Liver (tissue), 8 donors: ENCODE measurements at regions not wholly inside any gene's neighbourhood (a gene's known extent, or its start where the extent isn't known, plus 50 kb on each side); places are given as distances from the start of the nearest gene placed in this dataset.

Source experiments
- DNase-seq: peaks from one replicate; pipeline ENCODE4 v3.0.0-alpha.2; 2017; ENCODE audit warnings: low spot score
- H3K27ac ChIP-seq, 2 donors: one replicate each; pipeline ENCODE4 v1.7.0; 2013; ENCODE audit warnings: inconsistent platforms in 2 of 2, low read length in 2 of 2, control low read depth in 1 of 2, low read depth in 1 of 2, mild to moderate bottlenecking in 1 of 2
- H3K27me3 ChIP-seq, 4 donors: one replicate each; pipeline versions ENCODE4 v1.6.1 to v1.7.0; 2013; ENCODE audit warnings: low read length in 3 of 4, inconsistent platforms in 1 of 4, mild to moderate bottlenecking in 1 of 4, moderate library complexity in 1 of 4; ENCODE audit not compliant: control insufficient read depth in 4 of 4, insufficient read depth in 4 of 4
- H3K36me3 ChIP-seq, 4 donors: one replicate each; pipeline versions ENCODE4 v1.6.1 to v1.7.0; 2013; ENCODE audit warnings: low read length in 3 of 4, mild to moderate bottlenecking in 3 of 4, low read depth in 1 of 4, moderate library complexity in 1 of 4; ENCODE audit not compliant: control insufficient read depth in 4 of 4, insufficient read depth in 3 of 4
- H3K4me1 ChIP-seq, 4 donors: one replicate each; pipeline versions ENCODE4 v1.6.1 to v1.7.0; 2013; ENCODE audit warnings: low read length in 3 of 4, mild to moderate bottlenecking in 3 of 4, moderate library complexity in 1 of 4; ENCODE audit not compliant: control insufficient read depth in 4 of 4, insufficient read depth in 4 of 4
- H3K4me3 ChIP-seq, 3 donors: one replicate each; pipeline versions ENCODE4 v1.6.1 to v1.7.0; 2013; ENCODE audit warnings: low read length in 3 of 3, control low read depth in 1 of 3, low read depth in 1 of 3, mild to moderate bottlenecking in 1 of 3
- H3K9ac ChIP-seq, 2 donors: one replicate each; pipeline ENCODE4 v1.7.0; 2013; ENCODE audit warnings: low read length in 2 of 2, mild to moderate bottlenecking in 2 of 2, moderate library complexity in 2 of 2, control low read depth in 1 of 2, low read depth in 1 of 2
- H3K9me3 ChIP-seq, 4 donors: one replicate each; pipeline versions ENCODE4 v1.6.1 to v1.7.0; 2013; ENCODE audit warnings: low read length in 3 of 4; ENCODE audit not compliant: control insufficient read depth in 4 of 4
- EGR1 ChIP-seq, 2 donors: IDR thresholded peaks; 2 replicates each; pipeline ENCODE4 v1.6.1; 2016 to 2018; ENCODE audit warnings: antibody characterized with exemption in 2 of 2, low read depth in 2 of 2
- FOXA1 ChIP-seq: IDR thresholded peaks from 2 replicates; pipeline ENCODE4 v1.6.1; 2016; ENCODE audit warnings: antibody characterized with exemption
- FOXA2 ChIP-seq: IDR thresholded peaks from 2 replicates; pipeline ENCODE4 v1.6.1; 2016; ENCODE audit warnings: antibody characterized with exemption
- GABPA ChIP-seq, 2 donors: IDR thresholded peaks in 1 of 2; conservative IDR thresholded peaks in 1 of 2; 2 replicates each; pipeline ENCODE4 v1.6.1; 2016; ENCODE audit warnings: antibody characterized with exemption in 2 of 2, mild to moderate bottlenecking in 1 of 2, moderate library complexity in 1 of 2
- HNF4A ChIP-seq, 2 donors: conservative IDR thresholded peaks; 2 replicates each; pipeline ENCODE4 v1.6.1; 2016; ENCODE audit warnings: antibody characterized with exemption in 2 of 2, mild to moderate bottlenecking in 2 of 2
- HNF4G ChIP-seq: IDR thresholded peaks from 2 replicates; pipeline ENCODE4 v1.6.1; 2016; ENCODE audit warnings: antibody characterized with exemption
- JUND ChIP-seq, 2 donors: IDR thresholded peaks; 2 replicates each; pipeline ENCODE4 v1.6.1; 2016; ENCODE audit warnings: antibody characterized with exemption in 2 of 2
- NR2F2 ChIP-seq: IDR thresholded peaks from 2 replicates; pipeline ENCODE4 v1.6.1; 2016; ENCODE audit warnings: antibody characterized with exemption
- RAD21 ChIP-seq, 2 donors: IDR thresholded peaks; 2 replicates each; pipeline ENCODE4 v1.6.1; 2016; ENCODE audit warnings: antibody characterized with exemption in 2 of 2, mild to moderate bottlenecking in 2 of 2
- RXRA ChIP-seq, 2 donors: IDR thresholded peaks; 2 replicates each; pipeline ENCODE4 v1.6.1; 2017 to 2018; ENCODE audit warnings: antibody characterized with exemption in 2 of 2, mild to moderate bottlenecking in 1 of 2
- SP1 ChIP-seq: IDR thresholded peaks from 2 replicates; pipeline ENCODE4 v1.6.1; 2018; ENCODE audit warnings: antibody characterized with exemption, mild to moderate bottlenecking
- TAF1 ChIP-seq: conservative IDR thresholded peaks from 2 replicates; pipeline ENCODE4 v1.6.1; 2016; ENCODE audit warnings: antibody characterized with exemption, mild to moderate bottlenecking
- YY1 ChIP-seq: IDR thresholded peaks from 2 replicates; pipeline ENCODE4 v1.6.1; 2016; ENCODE audit warnings: antibody characterized with exemption, mild to moderate bottlenecking
- WGBS: extraction: QIAGEN DNeasy Blood & Tissue Kit; methylation state at CpG from one replicate; pipeline ENCODE4 v1.1.7; 2013; 5-methylcytosine and 5-hydroxymethylcytosine counted together
- TF ChIP-seq, protein P1 (sequence below): IDR thresholded peaks from 2 replicates; pipeline ENCODE4 v1.6.1; 2016; ENCODE audit warnings: antibody characterized with exemption
- TF ChIP-seq, protein P2 (sequence below): IDR thresholded peaks from 2 replicates; pipeline ENCODE4 v1.6.1; 2016; ENCODE audit warnings: antibody characterized with exemption
- TF ChIP-seq, protein P3 (sequence below): IDR thresholded peaks from 2 replicates; pipeline ENCODE4 v1.6.1; 2016; ENCODE audit warnings: antibody characterized with exemption
- TF ChIP-seq, protein P4 (sequence below): IDR thresholded peaks from 2 replicates; pipeline ENCODE4 v1.6.1; 2016; ENCODE audit warnings: antibody characterized with exemption, mild to moderate bottlenecking
- TF ChIP-seq, protein P5 (sequence below): fragments of 150-350 bp; IDR thresholded peaks from 2 replicates; pipeline ENCODE4 v1.5.1; 2017; ENCODE audit warnings: improper control_type of control experiment, low read depth, low read length; ENCODE audit not compliant: missing input control
- donor health status: healthy.
- donor health status: healthy.
- donor health status: healthy.
- donor health status: healthy.
- donor health status: healthy.

DNA sequence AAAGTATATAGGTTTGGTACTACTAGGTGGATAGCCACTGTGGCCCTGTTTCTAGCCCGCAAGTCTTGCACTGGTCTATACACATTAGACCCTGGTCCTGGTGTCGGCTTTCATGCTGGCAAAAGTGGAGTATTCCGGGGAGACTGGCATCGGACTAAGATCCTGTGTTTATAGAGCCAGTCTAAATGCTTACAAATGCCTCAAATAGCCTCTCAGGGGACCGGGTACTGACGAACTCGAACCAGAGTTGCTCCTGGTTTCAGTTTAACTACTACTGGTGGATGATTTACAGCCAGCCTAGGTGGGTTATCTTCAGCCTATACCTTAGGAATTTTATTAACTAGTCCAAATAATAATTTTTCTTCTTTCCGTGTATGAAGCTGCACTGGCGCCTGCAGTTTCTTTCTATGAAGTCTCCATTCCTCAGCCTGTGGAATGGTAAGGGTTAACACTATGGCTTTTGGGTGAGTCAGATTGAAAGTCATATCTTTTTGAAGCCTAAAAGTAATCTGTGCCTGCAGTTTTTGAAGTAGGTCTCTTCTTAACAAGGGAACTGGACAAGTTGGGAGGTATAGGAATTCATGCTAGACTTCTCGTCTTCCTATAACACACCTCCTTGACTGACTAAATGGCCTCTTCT lies 51.3 kb downstream of the OR10H4 start:
- Histone ChIP-seq H3K4me1 (peaks cover 3 to 27% (median 18%) of the 10 kb centered on the region in 4 donors), H3K27ac (no peak overlapping the region), H3K9ac (no peak overlapping the region), H3K36me3 (no peaks in the 10 kb centered on the region), H3K9me3 (no peaks in the 10 kb centered on the region), H3K4me3 (no peak overlapping the region), H3K27me3 (no peaks in the 10 kb centered on the region)
- no peak for DNase-seq
- no peak for TF ChIP-seq YY1
- 75% methylated on average over 10 of the region's 10 CpGs for WGBS

DNA sequence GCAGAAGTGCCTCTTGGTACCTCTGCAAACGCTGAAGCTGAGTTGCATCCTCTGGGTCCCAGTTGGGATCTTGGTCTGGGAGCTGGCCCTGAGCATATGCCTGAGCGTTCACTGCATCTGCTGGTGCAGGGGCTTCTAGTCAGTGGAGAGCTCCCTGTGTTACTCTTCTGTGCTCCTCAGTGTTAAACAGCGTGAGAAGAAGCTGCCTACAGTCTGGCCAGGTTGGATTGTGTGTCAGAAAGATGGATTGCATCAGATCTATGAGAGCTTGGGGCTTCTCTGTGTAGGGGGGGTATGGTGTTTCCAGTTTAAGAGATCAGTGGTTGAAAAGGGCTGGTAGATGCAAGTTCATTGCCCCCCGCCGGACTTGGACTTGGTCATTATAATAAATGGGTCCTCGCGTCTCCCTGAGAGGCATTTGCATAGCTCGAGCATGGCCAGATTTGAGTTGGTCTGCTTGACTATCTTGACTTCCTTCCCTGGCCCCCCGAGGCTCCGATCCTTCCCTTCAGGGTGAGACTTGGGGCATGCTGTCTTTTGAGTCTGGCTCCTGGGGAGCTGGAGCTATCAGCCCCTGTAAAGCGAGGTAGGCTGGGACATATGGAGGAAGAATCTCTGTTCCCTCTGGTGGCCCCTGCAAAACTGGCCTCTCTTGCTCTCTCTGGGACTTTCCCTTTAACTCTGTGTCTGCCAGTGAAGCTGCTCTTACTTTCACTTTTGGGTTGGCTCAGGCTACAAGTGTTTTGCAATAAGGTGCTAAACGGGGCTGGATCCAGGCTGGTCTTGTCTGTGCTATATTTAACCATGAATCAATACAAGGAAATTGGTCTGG lies 52.9 kb downstream of the OR10H4 start:
- Histone ChIP-seq H3K9me3 (no peaks in the 10 kb centered on the region), H3K27me3 (no peaks in the 10 kb centered on the region), H3K4me1 (peaks cover 3 to 27% (median 18%) of the 10 kb centered on the region in 4 donors), H3K9ac (peak overlapping the region; percentile 14 to 63), H3K36me3 (no peaks in the 10 kb centered on the region), H3K27ac (peak overlapping the region; percentile 23 to 47), H3K4me3 (peak overlapping the region in 2 of 3 donors; percentile 13 to 38)
- TF ChIP-seq GABPA (IDR thresholded peaks at IDR 0.05 in 1 of 2, conservative IDR thresholded peaks at IDR 0.05 in 1 of 2), result no peak
- peak; percentile 74 to 76 for TF ChIP-seq RXRA (IDR thresholded peaks at IDR 0.05)
- TF ChIP-seq SP1, result peak; percentile 78
- TF ChIP-seq, protein P1, sequence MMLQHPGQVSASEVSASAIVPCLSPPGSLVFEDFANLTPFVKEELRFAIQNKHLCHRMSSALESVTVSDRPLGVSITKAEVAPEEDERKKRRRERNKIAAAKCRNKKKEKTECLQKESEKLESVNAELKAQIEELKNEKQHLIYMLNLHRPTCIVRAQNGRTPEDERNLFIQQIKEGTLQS, result no peak
- TF ChIP-seq EGR1 (IDR thresholded peaks at IDR 0.05; ENCODE audit: low read depth in 2 of 2), result no peak
- peak; percentile 20 for TF ChIP-seq HNF4G
- TF ChIP-seq, protein P2, sequence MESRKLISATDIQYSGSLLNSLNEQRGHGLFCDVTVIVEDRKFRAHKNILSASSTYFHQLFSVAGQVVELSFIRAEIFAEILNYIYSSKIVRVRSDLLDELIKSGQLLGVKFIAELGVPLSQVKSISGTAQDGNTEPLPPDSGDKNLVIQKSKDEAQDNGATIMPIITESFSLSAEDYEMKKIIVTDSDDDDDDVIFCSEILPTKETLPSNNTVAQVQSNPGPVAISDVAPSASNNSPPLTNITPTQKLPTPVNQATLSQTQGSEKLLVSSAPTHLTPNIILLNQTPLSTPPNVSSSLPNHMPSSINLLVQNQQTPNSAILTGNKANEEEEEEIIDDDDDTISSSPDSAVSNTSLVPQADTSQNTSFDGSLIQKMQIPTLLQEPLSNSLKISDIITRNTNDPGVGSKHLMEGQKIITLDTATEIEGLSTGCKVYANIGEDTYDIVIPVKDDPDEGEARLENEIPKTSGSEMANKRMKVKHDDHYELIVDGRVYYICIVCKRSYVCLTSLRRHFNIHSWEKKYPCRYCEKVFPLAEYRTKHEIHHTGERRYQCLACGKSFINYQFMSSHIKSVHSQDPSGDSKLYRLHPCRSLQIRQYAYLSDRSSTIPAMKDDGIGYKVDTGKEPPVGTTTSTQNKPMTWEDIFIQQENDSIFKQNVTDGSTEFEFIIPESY, result no peak
- TF ChIP-seq, protein P3, sequence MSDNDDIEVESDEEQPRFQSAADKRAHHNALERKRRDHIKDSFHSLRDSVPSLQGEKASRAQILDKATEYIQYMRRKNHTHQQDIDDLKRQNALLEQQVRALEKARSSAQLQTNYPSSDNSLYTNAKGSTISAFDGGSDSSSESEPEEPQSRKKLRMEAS, result peak; percentile 36
- TF ChIP-seq YY1, result peak; percentile 18
- no peak for TF ChIP-seq JUND (IDR thresholded peaks at IDR 0.05)
- TF ChIP-seq, protein P4, sequence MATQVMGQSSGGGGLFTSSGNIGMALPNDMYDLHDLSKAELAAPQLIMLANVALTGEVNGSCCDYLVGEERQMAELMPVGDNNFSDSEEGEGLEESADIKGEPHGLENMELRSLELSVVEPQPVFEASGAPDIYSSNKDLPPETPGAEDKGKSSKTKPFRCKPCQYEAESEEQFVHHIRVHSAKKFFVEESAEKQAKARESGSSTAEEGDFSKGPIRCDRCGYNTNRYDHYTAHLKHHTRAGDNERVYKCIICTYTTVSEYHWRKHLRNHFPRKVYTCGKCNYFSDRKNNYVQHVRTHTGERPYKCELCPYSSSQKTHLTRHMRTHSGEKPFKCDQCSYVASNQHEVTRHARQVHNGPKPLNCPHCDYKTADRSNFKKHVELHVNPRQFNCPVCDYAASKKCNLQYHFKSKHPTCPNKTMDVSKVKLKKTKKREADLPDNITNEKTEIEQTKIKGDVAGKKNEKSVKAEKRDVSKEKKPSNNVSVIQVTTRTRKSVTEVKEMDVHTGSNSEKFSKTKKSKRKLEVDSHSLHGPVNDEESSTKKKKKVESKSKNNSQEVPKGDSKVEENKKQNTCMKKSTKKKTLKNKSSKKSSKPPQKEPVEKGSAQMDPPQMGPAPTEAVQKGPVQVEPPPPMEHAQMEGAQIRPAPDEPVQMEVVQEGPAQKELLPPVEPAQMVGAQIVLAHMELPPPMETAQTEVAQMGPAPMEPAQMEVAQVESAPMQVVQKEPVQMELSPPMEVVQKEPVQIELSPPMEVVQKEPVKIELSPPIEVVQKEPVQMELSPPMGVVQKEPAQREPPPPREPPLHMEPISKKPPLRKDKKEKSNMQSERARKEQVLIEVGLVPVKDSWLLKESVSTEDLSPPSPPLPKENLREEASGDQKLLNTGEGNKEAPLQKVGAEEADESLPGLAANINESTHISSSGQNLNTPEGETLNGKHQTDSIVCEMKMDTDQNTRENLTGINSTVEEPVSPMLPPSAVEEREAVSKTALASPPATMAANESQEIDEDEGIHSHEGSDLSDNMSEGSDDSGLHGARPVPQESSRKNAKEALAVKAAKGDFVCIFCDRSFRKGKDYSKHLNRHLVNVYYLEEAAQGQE, result peak; percentile 23
- no peak for TF ChIP-seq FOXA1
- peak; percentile 40 for TF ChIP-seq NR2F2
- peak; percentile 57 to 70 for TF ChIP-seq HNF4A (conservative IDR thresholded peaks at IDR 0.05)
- TF ChIP-seq FOXA2, result no peak
- TF ChIP-seq RAD21 (IDR thresholded peaks at IDR 0.05), result peak; percentile 48 to 58
- TF ChIP-seq, protein P5, sequence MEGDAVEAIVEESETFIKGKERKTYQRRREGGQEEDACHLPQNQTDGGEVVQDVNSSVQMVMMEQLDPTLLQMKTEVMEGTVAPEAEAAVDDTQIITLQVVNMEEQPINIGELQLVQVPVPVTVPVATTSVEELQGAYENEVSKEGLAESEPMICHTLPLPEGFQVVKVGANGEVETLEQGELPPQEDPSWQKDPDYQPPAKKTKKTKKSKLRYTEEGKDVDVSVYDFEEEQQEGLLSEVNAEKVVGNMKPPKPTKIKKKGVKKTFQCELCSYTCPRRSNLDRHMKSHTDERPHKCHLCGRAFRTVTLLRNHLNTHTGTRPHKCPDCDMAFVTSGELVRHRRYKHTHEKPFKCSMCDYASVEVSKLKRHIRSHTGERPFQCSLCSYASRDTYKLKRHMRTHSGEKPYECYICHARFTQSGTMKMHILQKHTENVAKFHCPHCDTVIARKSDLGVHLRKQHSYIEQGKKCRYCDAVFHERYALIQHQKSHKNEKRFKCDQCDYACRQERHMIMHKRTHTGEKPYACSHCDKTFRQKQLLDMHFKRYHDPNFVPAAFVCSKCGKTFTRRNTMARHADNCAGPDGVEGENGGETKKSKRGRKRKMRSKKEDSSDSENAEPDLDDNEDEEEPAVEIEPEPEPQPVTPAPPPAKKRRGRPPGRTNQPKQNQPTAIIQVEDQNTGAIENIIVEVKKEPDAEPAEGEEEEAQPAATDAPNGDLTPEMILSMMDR, result no peak
- TF ChIP-seq TAF1, result no peak
- DNase-seq, result no peak
- WGBS, result 39% methylated on average over 12 of the region's 12 CpGs
